IPS DF 4.7 (cell line): ENCODE measurements at regions not wholly inside any gene's neighbourhood (a gene's known extent, or its start where the extent isn't known, plus 50 kb on each side); places are given as distances from the start of the nearest gene placed in this dataset.

ENCODE experiments used
- DNase-seq: peaks from one replicate; pipeline ENCODE4 v3.0.0-alpha.2; 2013; ENCODE audit warnings: low spot score; ENCODE audit errors: extremely low read depth

- no peak for DNase-seq
Measured at GRCh38 chr7:41536122-41536872, 166.6 kb downstream of the INHBA start.

- DNase-seq, result no peak
Measured at GRCh38 chr7:41529831-41530230, 173.1 kb downstream of the INHBA start.

- no peak for DNase-seq
Measured at GRCh38 chr7:41524876-41525275, 178.0 kb downstream of the INHBA start.

- no peak for DNase-seq
Measured at GRCh38 chr7:41520445-41520844, 182.4 kb downstream of the INHBA start.

GRCh38 chr7:41517771-41518170 is 185.1 kb downstream of the INHBA start:
- DNase-seq, result no peak

- DNase-seq, result no peak
Measured at GRCh38 chr7:41508755-41509154, 194.1 kb downstream of the INHBA start.

- DNase-seq, result no peak
Measured at GRCh38 chr7:41507686-41508268, 195.1 kb downstream of the INHBA start.

GRCh38 chr7:41504214-41504980 is 198.5 kb downstream of the INHBA start:
- no peak for DNase-seq

- no peak for DNase-seq
Measured at GRCh38 chr7:41503438-41503837, 199.5 kb downstream of the INHBA start.

GRCh38 chr7:41501466-41501865 is 201.4 kb downstream of the INHBA start:
- DNase-seq, result no peak

GRCh38 chr7:41501006-41501405 is 201.9 kb downstream of the INHBA start:
- no peak for DNase-seq

GRCh38 chr7:41492603-41493002 is 210.3 kb downstream of the INHBA start:
- DNase-seq, result no peak

- DNase-seq, result no peak
Measured at GRCh38 chr7:41491883-41492471, 210.9 kb downstream of the INHBA start.

GRCh38 chr7:41491308-41491707 is 211.6 kb downstream of the INHBA start:
- no peak for DNase-seq

- DNase-seq, result no peak
Measured at GRCh38 chr7:41489885-41490284, 213.0 kb downstream of the INHBA start.

- no peak for DNase-seq
Measured at GRCh38 chr7:41487229-41487940, 215.5 kb downstream of the INHBA start.

GRCh38 chr7:41481353-41481752 is 221.5 kb downstream of the INHBA start:
- no peak for DNase-seq

- DNase-seq, result no peak
Measured at GRCh38 chr7:41478187-41478586, 224.7 kb downstream of the INHBA start.

- DNase-seq, result no peak
Measured at GRCh38 chr7:41476460-41476803, 226.5 kb downstream of the INHBA start.

- DNase-seq, result no peak
Measured at GRCh38 chr7:41475801-41476459, 227.0 kb downstream of the INHBA start.
